Erythroblast (primary cell): ENCODE measurements at regions not wholly inside any gene's neighbourhood (a gene's known extent, or its start where the extent isn't known, plus 50 kb on each side); places are given as distances from the start of the nearest gene placed in this dataset.
"Not testable (repeated sequence)": the region's sequence is repeated elsewhere in the genome, so short reads cannot be mapped to it uniquely, and the experiment has no call there.

ENCODE experiments used
- GATA1 ChIP-seq: IDR thresholded peaks from 2 replicates; pipeline ENCODE4 v1.6.1; 2011; ENCODE audit warnings: low read depth, mild to moderate bottlenecking, control low read depth, low read length, moderate library complexity
- POLR2A ChIP-seq: IDR thresholded peaks from 2 replicates; pipeline ENCODE4 v1.6.1; 2011; ENCODE audit warnings: mild to moderate bottlenecking, low read length

DNA sequence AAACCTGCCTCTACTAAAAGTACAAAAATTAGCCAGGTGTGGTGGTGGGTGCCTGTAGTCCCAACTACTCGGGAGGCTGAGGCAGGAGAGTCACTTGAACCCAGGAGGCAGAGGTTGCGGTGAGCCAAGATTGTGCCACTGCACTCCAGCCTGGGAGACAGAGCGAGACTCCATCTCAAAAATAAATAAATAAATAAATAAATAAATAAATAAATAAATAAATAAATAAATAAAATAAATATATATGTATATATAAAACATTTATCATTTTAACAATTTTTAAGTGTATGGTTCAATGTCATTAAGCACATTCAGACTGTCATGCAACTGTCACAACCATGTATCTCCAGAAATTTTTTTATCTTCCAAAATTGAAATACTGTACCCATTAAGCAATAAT lies 147.1 kb upstream of the FOXP2 start:
- not testable (repeated sequence) for TF ChIP-seq POLR2A, GATA1
